Mesenchymal stem cell (in vitro differentiated cells and primary cell): ENCODE measurements at regions not wholly inside any gene's neighbourhood (a gene's known extent, or its start where the extent isn't known, plus 50 kb on each side); places are given as distances from the start of the nearest gene placed in this dataset.

ENCODE experiments used
- DNase-seq: peaks from one replicate; pipeline ENCODE4 v3.0.0-alpha.2; 2013
- H2AFZ ChIP-seq: one replicate; pipeline ENCODE4 v1.6.1; 2013; ENCODE audit warnings: low read depth, mild to moderate bottlenecking, control low read depth, inconsistent platforms, low read length, moderate library complexity
- H2AK5ac ChIP-seq: 2 replicates; pipeline ENCODE4 v1.6.1; 2013; ENCODE audit warnings: low read length, moderate library complexity, mild to moderate bottlenecking, inconsistent platforms; ENCODE audit not compliant: severe bottlenecking
- H2BK120ac ChIP-seq: one replicate; pipeline ENCODE4 v1.6.1; 2013; ENCODE audit warnings: low read depth, mild to moderate bottlenecking, inconsistent platforms, low read length, moderate library complexity
- H2BK12ac ChIP-seq, 2 experiments: one replicate each; pipeline ENCODE4 v1.6.1; 2013; ENCODE audit warnings: inconsistent platforms in 2 of 2, low read length in 2 of 2, mild to moderate bottlenecking in 2 of 2, moderate library complexity in 2 of 2, control low read depth in 1 of 2
- H2BK15ac ChIP-seq: one replicate; pipeline ENCODE4 v1.6.1; 2013; ENCODE audit warnings: mild to moderate bottlenecking, low read depth, inconsistent platforms; ENCODE audit not compliant: poor library complexity, severe bottlenecking
- H2BK5ac ChIP-seq: 2 replicates; pipeline ENCODE4 v1.6.1; 2013; ENCODE audit warnings: low read depth, mild to moderate bottlenecking, low read length, control low read depth, inconsistent platforms; ENCODE audit not compliant: poor library complexity, severe bottlenecking
- H3K14ac ChIP-seq, 2 experiments: one replicate each; pipeline ENCODE4 v1.6.1; 2013; ENCODE audit warnings: inconsistent platforms in 2 of 2, low read length in 2 of 2, control low read depth in 1 of 2, mild to moderate bottlenecking in 1 of 2, moderate library complexity in 1 of 2
- H3K18ac ChIP-seq, 2 experiments: one replicate each; pipeline ENCODE4 v1.6.1; 2013; ENCODE audit warnings: inconsistent platforms in 2 of 2, low read length in 2 of 2, control low read depth in 1 of 2, low read depth in 1 of 2, mild to moderate bottlenecking in 1 of 2
- H3K23ac ChIP-seq, 2 experiments: one replicate each; pipeline ENCODE4 v1.6.1; 2013; ENCODE audit warnings: inconsistent platforms in 2 of 2, low read length in 2 of 2, mild to moderate bottlenecking in 2 of 2, moderate library complexity in 2 of 2, control low read depth in 1 of 2
- H3K27ac ChIP-seq: 2 replicates; pipeline ENCODE4 v1.5.1; 2013; ENCODE audit warnings: mild to moderate bottlenecking, moderate library complexity, low read length, control low read depth, inconsistent platforms; ENCODE audit not compliant: poor library complexity, severe bottlenecking
- H3K27me3 ChIP-seq, 2 experiments: 2 replicates each; pipeline versions ENCODE4 v1.6.1 to v1.7.0; 2013; ENCODE audit warnings: low read length in 2 of 2, mild to moderate bottlenecking in 2 of 2, moderate library complexity in 2 of 2, control low read depth in 1 of 2, inconsistent platforms in 1 of 2; ENCODE audit not compliant: control insufficient read depth in 1 of 2, insufficient read depth in 1 of 2
- H3K36me3 ChIP-seq, 2 experiments: 2 replicates each; pipeline versions ENCODE4 v1.6.1 to v1.7.0; 2013; ENCODE audit warnings: low read length in 2 of 2, control low read depth in 1 of 2, inconsistent platforms in 1 of 2, low read depth in 1 of 2, mild to moderate bottlenecking in 1 of 2; ENCODE audit not compliant: insufficient read depth in 2 of 2, control insufficient read depth in 1 of 2
- H3K4ac ChIP-seq, 2 experiments: one replicate each; pipeline ENCODE4 v1.6.1; 2013; ENCODE audit warnings: inconsistent platforms in 2 of 2, low read length in 2 of 2, mild to moderate bottlenecking in 2 of 2, moderate library complexity in 2 of 2, control low read depth in 1 of 2, low read depth in 1 of 2
- H3K4me1 ChIP-seq: 2 replicates; pipeline ENCODE4 v1.6.1; 2013; ENCODE audit warnings: low read depth, low read length, control low read depth; ENCODE audit not compliant: control insufficient read depth, insufficient read depth
- H3K4me2 ChIP-seq: 2 replicates; pipeline ENCODE4 v1.6.1; 2013; ENCODE audit warnings: low read length, mild to moderate bottlenecking, inconsistent platforms; ENCODE audit not compliant: poor library complexity, severe bottlenecking
- H3K4me3 ChIP-seq, 2 experiments: 2 replicates each; pipeline versions ENCODE4 v1.5.1 to v1.7.0; 2013; ENCODE audit warnings: low read length in 2 of 2, mild to moderate bottlenecking in 2 of 2, control low read depth in 1 of 2, low read depth in 1 of 2; ENCODE audit not compliant: insufficient read depth in 1 of 2
- H3K79me1 ChIP-seq: replicated peaks from 2 replicates; pipeline ENCODE4 v1.6.1; 2013; ENCODE audit warnings: mild to moderate bottlenecking, control low read depth, low read length, inconsistent platforms; ENCODE audit not compliant: poor library complexity, severe bottlenecking
- H3K9ac ChIP-seq: 2 replicates; pipeline ENCODE4 v1.7.0; 2013; ENCODE audit warnings: mild to moderate bottlenecking, low read length, moderate library complexity
- H3K9me3 ChIP-seq: 2 replicates; pipeline ENCODE4 v1.7.0; 2013; ENCODE audit warnings: mild to moderate bottlenecking, low read length; ENCODE audit not compliant: control insufficient read depth
- H4K8ac ChIP-seq: one replicate; pipeline ENCODE4 v1.6.1; 2013; ENCODE audit warnings: inconsistent platforms, mild to moderate bottlenecking, low read length, moderate library complexity
- H4K91ac ChIP-seq: one replicate; pipeline ENCODE4 v1.6.1; 2013; ENCODE audit warnings: mild to moderate bottlenecking, low read length, inconsistent platforms
- WGBS: methylation state at CpG from one replicate; pipeline ENCODE4 v1.1.7; 2013; ENCODE audit warnings: mixed read lengths; 5-methylcytosine and 5-hydroxymethylcytosine counted together

GRCh38 chr13:83215627-83216026, 666.6 kb downstream of the SLITRK1 start:
- H3K27ac ChIP-seq: no peak overlapping the region
- no CpG with 5 or more reads among the region's 1 CpG for WGBS
- no peak overlapping the region for H2BK120ac ChIP-seq
- peak overlapping the region; percentile 48 for H3K9ac ChIP-seq
- H3K23ac ChIP-seq: no peak overlapping the region
- H3K4me3 ChIP-seq: no peak overlapping the region
- no peak overlapping the region for H3K18ac ChIP-seq
- no peaks in the 10 kb centered on the region for H3K79me1 ChIP-seq
- H4K91ac ChIP-seq: no peak overlapping the region
- no peaks in the 10 kb centered on the region for H3K4me1 ChIP-seq
- H3K4me2 ChIP-seq: no peak overlapping the region
- no peak overlapping the region for H3K4ac ChIP-seq
- DNase-seq: peak; percentile 52
- H2AK5ac ChIP-seq: no peak overlapping the region
- H2AFZ ChIP-seq: no peak overlapping the region
- no peak overlapping the region for H2BK12ac ChIP-seq
- no peaks in the 10 kb centered on the region for H3K36me3 ChIP-seq
- H2BK15ac ChIP-seq: no peak overlapping the region
- H2BK5ac ChIP-seq: no peak overlapping the region
- no peaks in the 10 kb centered on the region for H3K27me3 ChIP-seq
- no peak overlapping the region for H4K8ac ChIP-seq
- peaks cover 37% of the 10 kb centered on the region for H3K9me3 ChIP-seq
- H3K14ac ChIP-seq: no peak overlapping the region

GRCh38 chr13:83214452-83214851, 667.8 kb downstream of the SLITRK1 start:
- H3K23ac ChIP-seq: no peak overlapping the region
- peak overlapping the region in 1 of 2 experiments; percentile 6 for H3K18ac ChIP-seq
- no peaks in the 10 kb centered on the region for H3K27me3 ChIP-seq
- no peak overlapping the region for H2BK5ac ChIP-seq
- H2AK5ac ChIP-seq: no peak overlapping the region
- H3K4me2 ChIP-seq: no peak overlapping the region
- no peak for DNase-seq
- no CpG with 5 or more reads among the region's 1 CpG for WGBS
- no peak overlapping the region for H3K4me3 ChIP-seq
- no peak overlapping the region for H4K91ac ChIP-seq
- H3K14ac ChIP-seq: no peak overlapping the region
- no peak overlapping the region for H2BK12ac ChIP-seq
- no peak overlapping the region for H2AFZ ChIP-seq
- no peaks in the 10 kb centered on the region for H3K36me3 ChIP-seq
- H4K8ac ChIP-seq: no peak overlapping the region
- no peaks in the 10 kb centered on the region for H3K79me1 ChIP-seq
- H3K4ac ChIP-seq: no peak overlapping the region
- no peaks in the 10 kb centered on the region for H3K4me1 ChIP-seq
- no peak overlapping the region for H2BK15ac ChIP-seq
- H3K27ac ChIP-seq: no peak overlapping the region
- H3K9ac ChIP-seq: no peak overlapping the region
- H3K9me3 ChIP-seq: peaks cover 48% of the 10 kb centered on the region
- no peak overlapping the region for H2BK120ac ChIP-seq

DNA sequence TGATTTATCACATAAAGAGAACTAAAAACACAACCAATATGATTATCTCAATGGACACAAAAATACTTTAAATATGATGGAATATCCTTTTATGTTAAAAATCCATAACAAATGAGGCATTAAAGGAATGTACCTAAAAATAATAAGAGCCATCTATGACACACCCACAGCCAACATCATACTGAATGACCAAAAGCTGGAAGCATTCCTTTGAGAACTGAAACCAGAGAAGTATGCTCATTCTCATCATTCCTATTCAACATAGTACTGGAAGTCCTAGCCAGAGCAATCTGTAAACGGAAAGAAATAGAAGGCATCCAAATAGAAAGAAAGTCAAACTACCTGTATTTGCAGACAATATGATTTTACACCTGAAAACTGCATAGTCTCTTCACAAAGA, 671.0 kb downstream of the SLITRK1 start:
- WGBS: 73% methylated on average over 1 of the region's 1 CpG

GRCh38 chr13:83204886-83205285, 677.4 kb downstream of the SLITRK1 start:
- H3K4me1 ChIP-seq: no peaks in the 10 kb centered on the region
- 94% methylated on average over 3 of the region's 3 CpGs for WGBS

More for the DNA sequence above, 671.0 kb downstream of the SLITRK1 start:
- Histone ChIP-seq H3K14ac (no peak overlapping the region), H3K4me1 (no peaks in the 10 kb centered on the region), H3K23ac (no peak overlapping the region), H4K91ac (no peak overlapping the region), H3K9ac (no peak overlapping the region), H2BK5ac (no peak overlapping the region), H2BK120ac (no peak overlapping the region), H3K27ac (no peak overlapping the region), H2AK5ac (no peak overlapping the region), H2AFZ (no peak overlapping the region), H3K4ac (no peak overlapping the region), H2BK12ac (no peak overlapping the region), H3K79me1 (no peaks in the 10 kb centered on the region), H3K36me3 (no peaks in the 10 kb centered on the region), H4K8ac (no peak overlapping the region), H3K18ac (no peak overlapping the region), H3K9me3 (peaks cover 65% of the 10 kb centered on the region), H2BK15ac (no peak overlapping the region), H3K27me3 (no peaks in the 10 kb centered on the region), H3K4me2 (no peak overlapping the region), H3K4me3 (no peak overlapping the region)
- DNase-seq: no peak

More at GRCh38 chr13:83204886-83205285, 677.4 kb downstream of the SLITRK1 start:
- no peak overlapping the region for H3K4ac ChIP-seq
- no peaks in the 10 kb centered on the region for H3K36me3 ChIP-seq
- no peak overlapping the region for H3K27ac ChIP-seq
- H3K14ac ChIP-seq: no peak overlapping the region
- H2BK5ac ChIP-seq: no peak overlapping the region
- H2AK5ac ChIP-seq: no peak overlapping the region
- H3K23ac ChIP-seq: no peak overlapping the region
- H4K91ac ChIP-seq: no peak overlapping the region
- no peak overlapping the region for H3K18ac ChIP-seq
- no peak overlapping the region for H2BK120ac ChIP-seq
- H3K9me3 ChIP-seq: peaks cover 24% of the 10 kb centered on the region
- H3K79me1 ChIP-seq: no peaks in the 10 kb centered on the region
- no peak overlapping the region for H4K8ac ChIP-seq
- no peak overlapping the region for H3K9ac ChIP-seq
- no peak overlapping the region for H3K4me3 ChIP-seq
- no peak overlapping the region for H2AFZ ChIP-seq
- H2BK12ac ChIP-seq: no peak overlapping the region
- H3K27me3 ChIP-seq: no peaks in the 10 kb centered on the region
- no peak overlapping the region for H2BK15ac ChIP-seq
- no peak overlapping the region for H3K4me2 ChIP-seq
- DNase-seq: no peak
